Keratinocyte (primary cell): ENCODE measurements at regions not wholly inside any gene's neighbourhood (a gene's known extent, or its start where the extent isn't known, plus 50 kb on each side); places are given as distances from the start of the nearest gene placed in this dataset.

ENCODE experiments used
- DNase-seq: peaks from one replicate; pipeline ENCODE4 v3.0.0-alpha.2; 2011; ENCODE audit warnings: low read depth, missing footprints, low spot score
- FAIRE-seq: peaks from 2 replicates; lab custom pipeline; 2011; peaks lifted over from hg19 to GRCh38; lab: Jason Lieb, UNC
- H2AFZ ChIP-seq: 2 replicates; pipeline ENCODE4 v1.6.0; 2012; ENCODE audit warnings: low read length, control low read depth, inconsistent platforms; ENCODE audit not compliant: control insufficient read depth
- H3K27ac ChIP-seq: 2 replicates; pipeline ENCODE4 v1.5.1; 2011; ENCODE audit warnings: low read length; ENCODE audit not compliant: control insufficient read depth, insufficient read depth
- H3K27me3 ChIP-seq: 3 replicates; pipeline ENCODE4 v1.6.0; 2011; ENCODE audit warnings: low read length; ENCODE audit not compliant: control insufficient read depth, insufficient read depth; ENCODE audit errors: extremely low read depth
- H3K36me3 ChIP-seq, 2 experiments: 2 replicates in 1 of 2; 3 replicates in 1 of 2; pipeline ENCODE4 v1.5.1; 2011; ENCODE audit warnings: low read length in 2 of 2, mild to moderate bottlenecking in 1 of 2; ENCODE audit not compliant: control insufficient read depth in 2 of 2, insufficient read depth in 2 of 2; ENCODE audit errors: extremely low read depth in 1 of 2
- H3K4me1 ChIP-seq: 3 replicates; pipeline ENCODE4 v1.5.1; 2011; ENCODE audit warnings: low read length; ENCODE audit not compliant: control insufficient read depth, insufficient read depth; ENCODE audit errors: extremely low read depth
- H3K4me2 ChIP-seq: 3 replicates; pipeline ENCODE4 v1.6.0; 2011; ENCODE audit warnings: low read depth, low read length; ENCODE audit not compliant: control insufficient read depth, insufficient read depth; ENCODE audit errors: extremely low read depth
- H3K4me3 ChIP-seq, 3 experiments: fragments of 200-600 bp in 1 of 3; sonication (generic) in 1 of 3; 2 replicates in 2 of 3; 3 replicates in 1 of 3; pipeline ENCODE4 v1.5.1; 2011 to 2016; ENCODE audit warnings: low read length in 3 of 3, mild to moderate bottlenecking in 3 of 3, control low read depth in 2 of 3, inconsistent platforms in 1 of 3, low read depth in 1 of 3, mixed read lengths in 1 of 3, mixed run types in 1 of 3, moderate library complexity in 1 of 3; ENCODE audit not compliant: control insufficient read depth in 2 of 3, insufficient read depth in 2 of 3; ENCODE audit errors: extremely low read depth in 1 of 3
- H3K79me2 ChIP-seq: 2 replicates; pipeline ENCODE4 v1.6.0; 2012; ENCODE audit warnings: low read length; ENCODE audit not compliant: control insufficient read depth, insufficient read depth
- H3K9ac ChIP-seq: 3 replicates; pipeline ENCODE4 v1.6.0; 2011; ENCODE audit warnings: low read length; ENCODE audit not compliant: control insufficient read depth, insufficient read depth; ENCODE audit errors: extremely low read depth
- H3K9me1 ChIP-seq: 3 replicates; pipeline ENCODE4 v1.6.0; 2011; ENCODE audit warnings: low read length; ENCODE audit not compliant: control insufficient read depth, insufficient read depth; ENCODE audit errors: extremely low read depth
- H3K9me3 ChIP-seq: 2 replicates; pipeline ENCODE4 v1.5.1; 2012; ENCODE audit warnings: low read depth, low read length; ENCODE audit not compliant: control insufficient read depth
- H4K20me1 ChIP-seq: 3 replicates; pipeline ENCODE4 v1.6.0; 2011; ENCODE audit warnings: low read length; ENCODE audit not compliant: control insufficient read depth, insufficient read depth; ENCODE audit errors: extremely low read depth
- EZH2 ChIP-seq: IDR thresholded peaks from one replicate; pipeline ENCODE4 v1.6.1; 2012; ENCODE audit warnings: inconsistent platforms, mild to moderate bottlenecking, low read length, moderate library complexity
- dilution Hi-C: fragments of 300-500 bp; cut with MboI; formaldehyde crosslinking; loops from one replicate; pipeline ENCODE4 v1.7.0; 2020; ENCODE audit warnings: low sequenced_read_pairs; ENCODE audit not compliant: extremely low pct_ligation_motif_present
- TF ChIP-seq, protein P1 (sequence below), 3 experiments: IDR thresholded peaks in 1 of 3; conservative IDR thresholded peaks in 1 of 3; optimal IDR thresholded peaks in 1 of 3; 2 replicates in 2 of 3; 3 replicates in 1 of 3; pipeline versions ENCODE3 to v1.5.1; 2011; ENCODE audit warnings: low read length in 3 of 3, mild to moderate bottlenecking in 3 of 3, moderate library complexity in 2 of 3, control low read depth in 1 of 3, inconsistent platforms in 1 of 3; ENCODE audit not compliant: insufficient read depth in 2 of 3; ENCODE audit errors: extremely low read depth in 1 of 3

GRCh38 chr4:57312296-57312695, 202.1 kb upstream of the IGFBP7 start:
- no peak overlapping the region for H3K4me3 ChIP-seq
- H2AFZ ChIP-seq, result no peak overlapping the region
- no peak for FAIRE-seq
- no peaks in the 10 kb centered on the region for H3K9me1 ChIP-seq
- no peaks in the 10 kb centered on the region for H3K27me3 ChIP-seq
- no peak overlapping the region for H3K4me2 ChIP-seq
- H3K9me3 ChIP-seq, result no peaks in the 10 kb centered on the region
- dilution Hi-C loops, result no loop called here
- H3K9ac ChIP-seq, result no peak overlapping the region
- H4K20me1 ChIP-seq, result no peaks in the 10 kb centered on the region
- H3K79me2 ChIP-seq, result no peaks in the 10 kb centered on the region
- no peaks in the 10 kb centered on the region for H3K4me1 ChIP-seq
- H3K36me3 ChIP-seq, result no peaks in the 10 kb centered on the region
- H3K27ac ChIP-seq, result no peak overlapping the region
- DNase-seq, result no peak
- TF ChIP-seq EZH2, result no peak
- TF ChIP-seq, protein P1, sequence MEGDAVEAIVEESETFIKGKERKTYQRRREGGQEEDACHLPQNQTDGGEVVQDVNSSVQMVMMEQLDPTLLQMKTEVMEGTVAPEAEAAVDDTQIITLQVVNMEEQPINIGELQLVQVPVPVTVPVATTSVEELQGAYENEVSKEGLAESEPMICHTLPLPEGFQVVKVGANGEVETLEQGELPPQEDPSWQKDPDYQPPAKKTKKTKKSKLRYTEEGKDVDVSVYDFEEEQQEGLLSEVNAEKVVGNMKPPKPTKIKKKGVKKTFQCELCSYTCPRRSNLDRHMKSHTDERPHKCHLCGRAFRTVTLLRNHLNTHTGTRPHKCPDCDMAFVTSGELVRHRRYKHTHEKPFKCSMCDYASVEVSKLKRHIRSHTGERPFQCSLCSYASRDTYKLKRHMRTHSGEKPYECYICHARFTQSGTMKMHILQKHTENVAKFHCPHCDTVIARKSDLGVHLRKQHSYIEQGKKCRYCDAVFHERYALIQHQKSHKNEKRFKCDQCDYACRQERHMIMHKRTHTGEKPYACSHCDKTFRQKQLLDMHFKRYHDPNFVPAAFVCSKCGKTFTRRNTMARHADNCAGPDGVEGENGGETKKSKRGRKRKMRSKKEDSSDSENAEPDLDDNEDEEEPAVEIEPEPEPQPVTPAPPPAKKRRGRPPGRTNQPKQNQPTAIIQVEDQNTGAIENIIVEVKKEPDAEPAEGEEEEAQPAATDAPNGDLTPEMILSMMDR (optimal IDR thresholded peaks at IDR 0.05 in 1 of 3, IDR thresholded peaks at IDR 0.05 in 1 of 3, conservative IDR thresholded peaks at IDR 0.05 in 1 of 3; ENCODE audit: extremely low read depth in 1 of 3, insufficient read depth in 2 of 3, low read length in 3 of 3), result no peak

DNA sequence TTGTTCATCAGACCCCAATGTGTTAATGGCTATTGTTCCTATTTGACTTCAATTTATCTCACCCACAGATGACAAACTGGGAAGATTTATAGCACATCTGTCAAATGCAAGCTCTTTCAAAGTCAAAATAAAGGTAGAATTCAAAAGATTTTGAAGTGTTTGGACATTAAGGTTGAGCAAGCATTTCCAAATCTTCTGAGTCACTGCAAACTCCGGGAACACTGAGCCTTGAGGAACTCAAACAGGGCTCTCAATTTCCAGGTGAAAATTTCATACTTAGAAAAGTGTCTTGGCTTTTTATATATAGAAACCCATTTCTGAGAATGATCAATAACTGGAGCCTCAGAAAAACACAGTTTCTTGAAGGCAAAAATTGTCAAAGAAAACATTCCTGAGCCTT, 199.5 kb upstream of the IGFBP7 start:
- Histone ChIP-seq H3K36me3 (no peaks in the 10 kb centered on the region), H3K4me1 (no peaks in the 10 kb centered on the region), H3K9me1 (no peaks in the 10 kb centered on the region), H3K79me2 (no peaks in the 10 kb centered on the region), H3K9me3 (no peaks in the 10 kb centered on the region), H3K27ac (no peak overlapping the region), H3K9ac (no peak overlapping the region), H3K4me2 (no peak overlapping the region), H3K4me3 (no peak overlapping the region), H2AFZ (no peak overlapping the region), H4K20me1 (no peaks in the 10 kb centered on the region), H3K27me3 (no peaks in the 10 kb centered on the region)
- no peak for TF ChIP-seq EZH2
- TF ChIP-seq, protein P1 (optimal IDR thresholded peaks at IDR 0.05 in 1 of 3, IDR thresholded peaks at IDR 0.05 in 1 of 3, conservative IDR thresholded peaks at IDR 0.05 in 1 of 3; ENCODE audit: extremely low read depth in 1 of 3, insufficient read depth in 2 of 3, low read length in 3 of 3), result no peak
- FAIRE-seq (no peak), DNase-seq (no peak)
- dilution Hi-C loops, result no loop called here
